ENCODE measurements at regions not wholly inside any gene's neighbourhood (a gene's known extent, or its start where the extent isn't known, plus 50 kb on each side); places are given as distances from the start of the nearest gene placed in this dataset.

DNA sequence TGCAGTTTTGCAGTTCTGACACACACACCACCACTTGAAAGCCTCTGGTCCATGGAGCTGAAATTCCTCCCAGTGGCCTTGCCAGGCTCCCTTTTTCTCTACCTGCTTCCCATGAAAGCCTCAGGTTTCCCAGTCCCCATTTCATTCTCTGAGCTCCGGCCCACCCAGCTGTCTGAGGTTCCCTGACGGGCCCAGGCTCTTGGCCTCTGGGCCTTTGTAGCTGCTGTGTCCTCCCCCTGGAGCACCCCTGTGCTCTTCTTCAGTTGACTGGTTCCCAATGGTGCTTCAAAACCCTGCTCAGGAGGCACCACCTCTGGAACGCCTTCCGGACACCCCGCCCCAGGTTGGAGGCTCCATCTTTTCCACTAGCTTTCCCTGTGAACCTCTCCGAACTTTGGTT is 155.9 kb upstream of the SHB start:
- no peak for DNase-seq

GRCh38 chr9:38216572-38216971 is 147.5 kb upstream of the SHB start:
- DNase-seq = no peak

DNA sequence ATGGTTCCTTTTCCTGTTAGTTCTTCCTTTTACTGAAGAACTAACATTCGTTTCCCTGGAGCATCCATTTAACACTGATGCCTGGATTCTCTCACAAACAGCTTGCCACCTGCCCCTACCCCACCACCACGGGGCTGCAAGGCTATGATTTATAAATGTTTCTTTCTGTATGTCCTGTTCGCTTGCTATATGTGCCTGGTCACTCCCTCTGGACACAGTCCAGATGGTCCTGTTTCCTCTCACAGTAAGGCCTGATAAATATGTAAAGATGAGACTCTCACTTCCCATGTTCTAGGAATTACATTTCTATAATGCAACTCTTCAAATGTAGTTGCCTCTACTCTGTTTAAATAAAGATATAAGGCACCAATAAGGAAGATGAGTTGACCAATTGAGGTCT is 146.4 kb upstream of the SHB start:
- no peak for DNase-seq

DNA sequence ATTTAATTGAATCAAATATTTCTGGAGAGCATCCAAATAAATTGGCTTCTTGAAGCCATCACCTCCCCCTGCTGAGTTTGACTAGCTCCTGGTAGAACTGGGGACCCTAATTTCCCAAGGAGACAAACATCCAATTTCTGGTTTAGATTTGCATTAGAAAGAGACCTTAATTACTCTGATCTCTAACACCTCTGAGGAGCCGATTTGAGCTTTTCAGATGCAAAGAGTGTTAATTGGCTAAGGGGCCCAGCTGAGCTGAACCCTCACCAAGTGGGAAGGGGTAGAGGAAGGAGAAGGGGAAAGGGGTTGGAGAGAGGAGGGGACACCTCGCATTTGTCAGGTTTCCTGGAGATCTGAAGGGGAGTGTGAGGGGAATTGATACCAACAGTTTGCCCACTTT is 145.4 kb upstream of the SHB start:
- no peak for DNase-seq

DNA sequence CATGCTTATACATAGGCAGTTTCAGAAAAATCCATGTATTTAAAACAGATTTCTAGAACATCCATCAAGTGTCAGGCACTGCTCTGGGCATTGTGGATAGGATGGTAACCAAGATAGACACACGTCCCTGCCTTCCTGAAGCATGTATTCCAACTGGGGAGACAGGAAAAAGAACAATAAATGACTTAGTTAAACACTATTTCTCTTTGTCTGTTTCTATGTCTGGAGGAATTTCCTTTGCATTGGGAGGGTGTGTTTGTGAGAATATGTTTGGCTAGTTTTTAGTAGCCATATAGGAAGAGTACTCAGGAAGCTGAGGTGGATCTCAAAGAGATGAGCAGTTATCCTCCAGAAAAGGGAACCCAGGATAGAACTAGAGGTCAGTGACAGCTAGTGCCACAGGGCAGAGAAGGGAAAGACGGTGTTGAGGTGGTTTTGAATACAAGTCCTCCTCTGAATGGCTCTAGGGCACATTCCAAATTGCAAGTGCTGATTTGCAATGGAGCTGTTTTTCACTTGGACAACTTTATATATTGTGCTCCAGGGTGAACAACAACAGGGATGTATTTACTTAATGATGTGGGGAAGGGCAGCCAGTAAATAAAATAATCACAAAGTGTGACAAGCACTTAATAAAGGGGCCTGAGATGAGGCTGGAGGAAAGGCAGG is 144.7 kb upstream of the SHB start:
- DNase-seq = no peak

GRCh38 chr9:38212016-38212415 is 143.0 kb upstream of the SHB start:
- no peak for DNase-seq

DNA sequence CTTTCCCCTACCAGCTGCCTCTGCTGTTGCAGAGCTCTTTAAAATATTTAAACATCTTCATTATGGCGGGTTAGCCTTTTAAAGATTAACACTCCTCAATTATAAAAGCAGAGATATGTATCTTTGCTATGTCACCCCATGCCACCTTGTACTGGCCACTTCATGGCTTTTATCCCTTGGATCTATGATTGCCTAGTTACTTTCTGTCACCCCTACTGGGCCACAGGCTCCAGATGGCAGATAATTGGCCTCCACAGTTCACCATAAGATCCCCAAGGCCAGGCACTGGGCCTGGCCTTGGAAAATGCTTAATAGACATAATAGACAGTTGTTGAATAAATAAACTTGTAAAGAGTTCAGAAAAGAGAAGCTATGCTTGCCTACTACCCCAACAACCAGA is 142.0 kb upstream of the SHB start:
- no peak for DNase-seq

DNA sequence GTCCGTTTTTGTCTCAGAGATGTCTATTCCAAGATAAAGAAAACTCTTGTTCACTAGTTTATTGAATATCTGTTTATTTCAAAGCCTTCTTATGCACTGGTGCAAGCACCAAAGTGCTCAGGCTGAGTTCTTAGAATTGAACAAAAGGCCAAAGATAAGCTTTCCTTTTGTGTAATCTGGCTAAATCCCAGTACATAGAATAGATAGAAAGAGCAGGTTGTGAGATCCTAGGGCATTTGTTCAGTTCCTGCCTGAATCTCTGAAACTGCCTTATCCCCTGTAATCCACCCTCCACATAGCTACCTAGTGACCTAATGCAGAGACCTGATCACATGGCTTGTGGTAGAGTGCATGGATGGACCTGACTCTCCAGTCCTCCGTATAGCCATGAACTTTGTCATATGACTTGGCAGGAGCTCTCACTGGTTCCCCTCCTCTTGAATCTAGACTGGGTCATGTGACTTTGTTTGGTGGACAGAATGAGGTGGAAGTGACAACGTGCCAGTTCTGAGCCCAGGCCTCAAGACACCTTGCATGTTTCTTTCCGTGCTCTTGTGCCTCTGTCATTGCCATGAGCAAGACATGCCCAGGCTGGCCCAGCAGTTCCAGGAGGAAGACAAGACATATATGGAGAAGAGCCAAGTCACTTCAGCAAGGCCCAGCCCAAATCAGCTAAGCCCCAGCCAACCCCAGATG is 139.3 kb upstream of the SHB start:
- DNase-seq = no peak

DNA sequence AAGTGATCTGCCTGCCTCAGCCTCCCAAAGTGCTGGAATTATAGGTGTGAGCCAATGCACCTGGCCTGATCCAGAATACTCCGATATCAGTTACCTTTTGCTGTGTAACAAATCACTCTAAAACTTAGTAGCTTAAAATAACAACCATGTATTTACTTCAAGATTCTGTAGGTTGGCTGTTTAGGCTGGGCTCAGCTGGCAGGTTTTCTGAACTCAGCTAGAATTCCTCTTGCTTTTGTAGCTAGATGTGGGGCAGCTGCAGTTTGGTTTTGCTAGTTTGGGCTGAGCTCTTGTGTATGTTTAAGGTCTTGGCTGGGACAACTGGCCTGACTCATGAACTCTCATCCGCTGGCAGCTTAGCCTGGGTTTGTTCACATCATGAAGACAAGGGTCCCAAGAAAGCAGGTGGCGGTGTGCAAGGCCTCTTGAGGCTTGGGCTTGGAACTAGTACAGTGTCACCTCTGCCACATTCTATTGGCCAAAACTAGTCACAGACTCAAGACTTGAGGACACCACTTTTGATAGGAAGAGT is 138.3 kb upstream of the SHB start:
- DNase-seq = no peak

DNA sequence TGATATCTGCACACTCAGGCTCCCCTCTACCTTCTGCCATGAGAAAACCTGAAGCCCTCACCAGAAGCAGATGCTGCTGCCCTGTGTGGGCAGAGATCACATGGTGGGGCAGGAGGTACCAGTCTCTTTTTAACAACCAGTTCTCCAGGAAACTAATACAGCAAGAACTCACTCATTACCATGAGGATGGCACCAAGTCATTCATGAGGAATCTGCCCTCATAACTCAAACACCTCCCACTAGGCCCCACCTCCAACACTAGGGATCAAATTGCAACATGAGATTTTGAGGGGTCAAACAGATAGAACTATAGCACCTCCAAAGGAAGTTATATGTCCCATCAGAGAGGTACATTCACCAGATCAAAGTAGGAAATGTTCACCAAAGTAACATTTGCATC is 136.3 kb upstream of the SHB start:
- DNase-seq = no peak

DNA sequence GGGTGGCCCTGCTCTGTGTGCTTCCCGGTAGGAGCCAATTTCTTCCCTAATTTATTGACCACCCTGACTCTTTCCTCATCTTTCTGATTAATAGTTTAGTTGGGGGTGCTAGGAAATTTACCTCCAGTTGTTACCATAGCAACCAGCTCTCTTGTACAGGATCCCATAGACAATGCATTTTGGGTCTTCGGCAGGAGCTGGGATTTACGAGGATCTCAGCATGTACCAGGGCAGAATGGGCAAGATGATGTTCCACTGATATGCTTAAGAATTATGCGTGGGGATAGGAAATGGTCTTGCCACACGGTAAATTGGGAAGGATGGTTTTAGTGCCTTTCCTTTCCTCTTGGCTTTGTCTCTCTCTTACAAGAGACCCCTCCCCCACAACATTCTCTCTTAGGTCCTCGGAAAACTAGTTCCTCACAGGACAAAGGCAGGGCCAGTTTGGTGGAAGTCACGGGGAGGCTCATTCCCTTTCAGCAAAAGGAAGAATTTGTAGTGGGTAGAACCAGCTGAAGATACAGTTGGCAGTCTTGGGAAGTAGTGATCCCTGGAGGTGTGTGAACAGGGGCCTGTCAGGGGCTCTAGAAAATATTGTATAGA is 133.4 kb upstream of the SHB start:
- DNase-seq = no peak

- no peak for DNase-seq
These were observed 132.8 kb upstream of the SHB start for GRCh38 chr9:38201844-38202243.

DNA sequence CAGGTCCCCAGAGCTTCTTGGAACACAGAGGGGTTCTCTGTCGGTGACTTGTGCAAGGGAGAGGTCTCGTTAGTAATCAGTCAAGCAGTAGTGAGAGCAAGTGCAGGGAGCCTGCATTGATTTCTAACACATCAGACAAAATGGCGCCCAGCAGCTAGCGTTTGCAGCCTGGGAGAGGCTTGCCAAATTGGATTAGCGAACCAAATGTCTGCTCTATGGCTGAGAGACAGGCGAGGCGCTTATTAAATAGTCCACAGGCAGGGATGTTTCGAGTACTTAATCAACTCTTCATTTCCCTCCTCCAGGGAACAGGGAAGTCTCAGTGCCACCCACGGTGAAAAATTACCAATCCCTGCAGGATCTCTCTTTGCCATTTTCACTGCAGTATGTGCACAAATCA is 131.4 kb upstream of the SHB start:
- no peak for DNase-seq

DNA sequence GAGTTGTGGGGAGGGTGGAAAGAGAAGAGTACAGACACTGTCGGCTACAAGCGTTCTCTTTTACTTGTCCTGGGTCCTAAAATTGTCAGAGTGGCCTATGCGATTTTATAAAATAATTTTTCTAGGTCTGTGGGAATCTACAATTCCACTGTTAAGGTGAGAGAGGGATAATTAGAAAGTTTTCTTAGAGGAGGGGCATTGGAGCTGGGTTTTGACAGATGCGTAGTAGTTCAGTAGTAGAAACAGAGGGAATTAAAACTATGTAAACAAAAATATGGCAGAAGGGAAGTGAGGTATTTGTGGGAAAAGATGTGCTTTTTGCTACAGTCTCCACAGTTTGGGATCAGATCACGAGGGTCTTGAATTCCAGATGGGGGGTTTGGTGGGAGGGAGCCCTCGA is 129.1 kb upstream of the SHB start:
- DNase-seq = no peak

GRCh38 chr9:38196714-38197113 is 127.7 kb upstream of the SHB start:
- no peak for DNase-seq

DNA sequence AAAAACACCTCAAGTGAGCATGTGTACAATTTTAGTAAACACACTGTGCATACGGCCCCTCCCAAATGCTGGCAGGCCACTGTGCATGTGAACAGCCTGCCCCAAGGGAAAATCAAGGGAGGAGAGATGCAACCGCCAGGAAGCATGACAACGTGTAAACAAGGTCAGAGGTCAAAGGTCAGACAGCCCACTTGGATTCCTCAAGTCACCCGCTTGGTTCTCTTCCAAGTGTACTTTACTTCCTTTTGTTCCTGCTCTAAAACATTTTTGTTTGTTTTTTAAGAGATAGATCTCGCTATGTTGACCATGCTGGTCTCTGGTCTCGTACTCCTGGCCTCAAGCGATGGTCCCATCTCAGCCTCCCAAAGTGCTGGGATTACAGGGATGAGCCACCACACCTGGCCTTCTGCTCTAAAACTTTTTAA is 126.7 kb upstream of the SHB start:
- no peak for DNase-seq

DNA sequence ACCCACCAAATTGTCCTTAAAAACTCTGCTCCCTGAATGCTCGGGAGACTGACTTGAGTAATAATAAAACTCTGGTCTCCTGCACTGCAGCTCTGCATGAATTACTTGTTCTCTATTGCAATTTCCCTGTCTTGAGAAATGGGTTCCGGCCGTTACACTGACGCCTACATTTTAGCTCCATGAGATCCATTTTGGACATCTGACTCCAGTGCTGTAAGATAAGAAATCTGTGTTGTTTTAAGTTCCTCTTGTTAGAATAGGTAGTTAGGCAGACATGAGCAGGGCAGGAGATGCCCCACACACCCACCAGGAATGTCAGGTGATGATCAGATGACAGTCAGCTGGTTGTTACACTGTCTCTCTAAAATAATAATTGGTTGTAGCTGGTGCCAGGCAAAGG is 125.8 kb upstream of the SHB start:
- DNase-seq = no peak

DNA sequence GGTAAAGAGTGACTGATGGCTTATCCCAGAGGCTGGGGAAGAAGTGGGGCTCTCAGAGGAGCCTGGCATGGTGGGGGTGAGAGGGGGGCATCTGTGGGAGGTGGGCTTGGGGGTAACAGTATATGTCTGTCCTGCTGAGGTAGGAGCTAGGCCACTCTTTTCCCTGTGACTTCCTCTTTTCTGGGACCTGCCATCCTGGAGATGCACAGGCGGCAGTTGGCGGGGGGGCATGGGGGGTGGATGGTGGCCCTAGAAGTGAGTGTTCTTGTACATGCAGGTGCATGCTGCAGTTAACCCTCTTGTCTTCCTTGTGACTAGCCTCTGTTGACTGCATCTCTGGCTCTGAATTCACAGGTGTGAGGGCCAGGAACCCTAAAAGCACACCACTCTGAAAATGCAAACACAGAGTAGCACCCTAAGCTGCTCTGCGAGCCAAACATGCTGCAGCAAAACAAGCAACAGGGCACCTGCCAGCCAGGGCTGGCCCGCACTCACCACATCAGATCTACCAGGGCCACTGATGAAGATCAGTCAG is 123.8 kb upstream of the SHB start:
- no peak for DNase-seq

- no peak for DNase-seq
These were observed 117.5 kb upstream of the SHB start for GRCh38 chr9:38186404-38187115.

DNA sequence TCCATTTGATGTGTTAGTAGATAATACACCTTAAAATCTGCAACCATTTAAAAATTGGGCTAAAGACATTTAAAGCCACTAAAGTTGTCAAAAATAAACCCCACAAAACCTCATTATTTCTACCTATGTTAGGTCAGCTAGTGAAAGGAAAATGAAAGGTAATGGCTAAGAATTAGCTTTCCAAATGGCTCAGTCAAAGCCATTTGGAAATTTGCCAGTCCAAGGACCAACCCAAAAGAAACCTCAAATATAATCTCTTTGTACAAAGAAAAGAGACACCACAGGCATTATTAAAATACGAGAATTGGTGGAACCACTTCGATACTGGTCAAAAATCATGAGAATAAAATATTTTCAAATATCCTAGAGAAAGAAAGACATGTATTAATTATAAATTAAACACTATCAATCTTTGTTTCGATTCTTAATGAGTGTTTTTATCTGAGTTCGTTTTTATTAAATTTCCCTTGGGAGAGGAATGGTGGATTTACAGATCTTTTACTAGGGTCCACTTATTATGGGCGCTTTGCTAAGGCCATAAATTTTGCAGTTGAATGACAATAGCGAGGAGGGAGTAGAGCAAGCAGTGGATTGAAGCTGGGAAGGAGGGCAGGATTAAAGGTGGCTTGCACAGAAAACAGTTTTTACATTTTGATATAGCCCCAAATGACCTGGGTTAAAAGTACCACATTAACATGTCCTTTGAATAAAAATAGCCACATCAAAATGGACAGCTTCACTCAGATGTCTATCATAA is 116.8 kb upstream of the SHB start:
- DNase-seq = no peak

DNA sequence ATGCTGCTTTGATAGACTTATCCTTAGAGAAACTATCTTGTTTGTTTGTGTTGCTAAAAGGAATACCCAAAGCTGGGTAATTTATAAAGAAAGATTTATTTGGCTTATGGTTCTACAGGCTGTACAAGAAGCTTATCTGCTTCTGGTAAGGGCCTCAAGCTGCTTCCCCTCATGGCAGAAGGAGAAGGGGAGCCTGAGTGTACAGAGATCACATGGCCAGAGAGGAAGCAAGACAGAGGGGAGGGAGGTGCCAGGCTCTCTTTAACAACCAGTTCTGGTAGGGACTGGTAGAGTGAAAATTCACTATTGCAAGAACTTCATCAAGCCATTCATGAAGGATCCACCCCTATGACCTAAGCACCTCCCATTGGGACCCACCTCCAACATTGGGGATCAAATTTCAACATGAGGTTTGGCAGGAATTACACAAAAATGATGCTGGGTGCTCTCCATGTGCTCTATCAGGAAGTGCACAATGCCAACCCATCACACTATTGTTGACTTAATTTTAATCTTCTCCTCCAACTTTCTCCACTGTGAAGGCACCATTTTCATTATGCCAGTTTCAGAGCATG is 115.1 kb upstream of the SHB start:
- no peak for DNase-seq

DNA sequence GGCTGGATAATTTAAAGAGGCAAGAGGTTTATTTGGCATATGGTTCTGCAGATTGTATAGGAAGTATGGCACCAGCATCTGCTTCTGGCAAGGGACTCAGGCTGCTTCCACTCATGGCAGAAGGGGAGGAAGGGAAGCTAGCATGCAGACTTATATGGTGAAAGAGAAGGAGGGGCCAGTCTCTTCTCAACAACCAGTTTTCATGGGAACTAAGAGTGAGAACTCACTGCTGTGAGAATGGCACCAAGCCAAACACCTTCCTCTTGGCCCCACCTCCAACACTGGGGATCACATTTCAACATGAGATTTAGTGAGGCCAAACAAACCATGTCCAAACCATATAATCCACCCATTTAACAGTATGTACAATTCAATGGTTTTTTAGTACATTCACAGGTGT is 113.3 kb upstream of the SHB start:
- no peak for DNase-seq
